Germinal center (tissue), 1 donor: ENCODE measurements at regions not wholly inside any gene's neighbourhood (a gene's known extent, or its start where the extent isn't known, plus 50 kb on each side); places are given as distances from the start of the nearest gene placed in this dataset.
A peak's percentile ranks its signal among the peaks of the same experiment; 100 is the strongest.

Experiments
- DNase-seq: peaks from one replicate; pipeline ENCODE4 v3.0.0; 2012; ENCODE audit warnings: mixed read lengths, low spot score

GRCh38 chr4:174120446-174121295 lies 162.8 kb downstream of the FBXO8 start:
- peak; percentile 17 for DNase-seq

- DNase-seq: no peak
Observed at GRCh38 chr4:174119830-174120229, 163.6 kb downstream of the FBXO8 start.

- no peak for DNase-seq
Observed at GRCh38 chr4:174119051-174119450, 164.4 kb downstream of the FBXO8 start.

- DNase-seq: no peak
Observed at GRCh38 chr4:174118171-174118570, 165.3 kb downstream of the FBXO8 start.

GRCh38 chr4:174117445-174117844 lies 166.0 kb downstream of the FBXO8 start:
- no peak for DNase-seq

GRCh38 chr4:174116021-174116420 lies 167.4 kb downstream of the FBXO8 start:
- no peak for DNase-seq

- no peak for DNase-seq
Observed at GRCh38 chr4:174111422-174111821, 172.0 kb downstream of the FBXO8 start.

GRCh38 chr4:174110180-174110579 lies 173.3 kb downstream of the FBXO8 start:
- no peak for DNase-seq

GRCh38 chr4:174107746-174108354 lies 175.6 kb downstream of the FBXO8 start:
- DNase-seq: no peak

GRCh38 chr4:174105202-174105601 lies 178.3 kb downstream of the FBXO8 start:
- no peak for DNase-seq

GRCh38 chr4:174100910-174101309 lies 182.6 kb downstream of the FBXO8 start:
- no peak for DNase-seq

- no peak for DNase-seq
Observed at GRCh38 chr4:174099712-174100111, 183.8 kb downstream of the FBXO8 start.

- DNase-seq: no peak
Observed at GRCh38 chr4:174096999-174097398, 186.5 kb downstream of the FBXO8 start.

GRCh38 chr4:174096456-174096855 lies 187.0 kb downstream of the FBXO8 start:
- no peak for DNase-seq

GRCh38 chr4:174091130-174091529 lies 192.3 kb downstream of the FBXO8 start:
- no peak for DNase-seq

- no peak for DNase-seq
Observed at GRCh38 chr4:174089711-174090110, 193.8 kb downstream of the FBXO8 start.

- no peak for DNase-seq
Observed at GRCh38 chr4:174088795-174089194, 194.7 kb downstream of the FBXO8 start.

- no peak for DNase-seq
Observed at GRCh38 chr4:174086829-174087799, 196.4 kb downstream of the FBXO8 start.

- DNase-seq: no peak
Observed at GRCh38 chr4:174084981-174085380, 198.5 kb downstream of the FBXO8 start.

GRCh38 chr4:174084542-174084941 lies 198.9 kb downstream of the FBXO8 start:
- no peak for DNase-seq

- no peak for DNase-seq
Observed at GRCh38 chr4:174080361-174080760, 203.1 kb downstream of the FBXO8 start.

- no peak for DNase-seq
Observed at GRCh38 chr4:174071595-174071994, 211.9 kb downstream of the FBXO8 start.
